PFSK-1 (cell line): ENCODE measurements at regions not wholly inside any gene's neighbourhood (a gene's known extent, or its start where the extent isn't known, plus 50 kb on each side); places are given as distances from the start of the nearest gene placed in this dataset.

Experiments
- FOXP2 ChIP-seq: optimal IDR thresholded peaks from 2 replicates; pipeline ENCODE3; 2011; ENCODE audit warnings: borderline replicate concordance, control low read depth, inconsistent platforms; ENCODE audit not compliant: insufficient read depth; ENCODE audit errors: extremely low read length, extremely low read depth
- POLR2AphosphoS5 ChIP-seq: IDR thresholded peaks from 2 replicates; pipeline ENCODE4 v1.6.1; 2012; ENCODE audit warnings: low read depth, mild to moderate bottlenecking, control low read depth, low read length, moderate library complexity
- REST ChIP-seq, 2 experiments: IDR thresholded peaks; 2 replicates each; pipeline versions ENCODE4 v1.6.1 to v1.8.0; 2011 to 2012; ENCODE audit warnings: low read depth in 2 of 2, low read length in 2 of 2, control low read depth in 1 of 2, inconsistent platforms in 1 of 2, mild to moderate bottlenecking in 1 of 2, moderate library complexity in 1 of 2; ENCODE audit not compliant: insufficient read depth in 1 of 2
- SIN3A ChIP-seq: IDR thresholded peaks from 2 replicates; pipeline ENCODE4 v1.6.1; 2012; ENCODE audit warnings: mild to moderate bottlenecking, low read length, moderate library complexity, borderline replicate concordance; ENCODE audit not compliant: insufficient read depth
- TAF1 ChIP-seq: IDR thresholded peaks from 2 replicates; pipeline ENCODE4 v1.6.1; 2012; ENCODE audit warnings: low read length, control low read depth, borderline replicate concordance; ENCODE audit not compliant: insufficient read depth

GRCh38 chr21:20187028-20187427, 811.2 kb upstream of the NCAM2 start:
- TF ChIP-seq FOXP2, result no peak
- TF ChIP-seq TAF1, result no peak
- TF ChIP-seq REST (IDR thresholded peaks at IDR 0.05; ENCODE audit: insufficient read depth in 1 of 2, low read depth in 2 of 2, low read length in 2 of 2), result no peak
- no peak for TF ChIP-seq SIN3A
- no peak for TF ChIP-seq POLR2AphosphoS5

GRCh38 chr21:20207335-20207734, 790.9 kb upstream of the NCAM2 start:
- TF ChIP-seq POLR2AphosphoS5 (no peak), SIN3A (no peak), TAF1 (no peak), REST (IDR thresholded peaks at IDR 0.05; ENCODE audit: insufficient read depth in 1 of 2, low read depth in 2 of 2, low read length in 2 of 2) (no peak), FOXP2 (no peak)

- TF ChIP-seq TAF1 (no peak), REST (IDR thresholded peaks at IDR 0.05; ENCODE audit: insufficient read depth in 1 of 2, low read depth in 2 of 2, low read length in 2 of 2) (no peak), POLR2AphosphoS5 (no peak), FOXP2 (no peak), SIN3A (no peak)
These were observed 782.2 kb upstream of the NCAM2 start for GRCh38 chr21:20215959-20216358.

- no peak for TF ChIP-seq POLR2AphosphoS5
- TF ChIP-seq FOXP2, result no peak
- no peak for TF ChIP-seq TAF1
- no peak for TF ChIP-seq SIN3A
- TF ChIP-seq REST (IDR thresholded peaks at IDR 0.05; ENCODE audit: insufficient read depth in 1 of 2, low read depth in 2 of 2, low read length in 2 of 2), result no peak
These were observed 777.6 kb upstream of the NCAM2 start for GRCh38 chr21:20220586-20220985.

- no peak for TF ChIP-seq TAF1
- TF ChIP-seq POLR2AphosphoS5, result no peak
These were observed 748.8 kb upstream of the NCAM2 start for GRCh38 chr21:20249401-20249800.

- TF ChIP-seq SIN3A (no peak), REST (IDR thresholded peaks at IDR 0.05; ENCODE audit: insufficient read depth in 1 of 2, low read depth in 2 of 2, low read length in 2 of 2) (no peak), POLR2AphosphoS5 (no peak), TAF1 (no peak), FOXP2 (no peak)
These were observed 747.9 kb upstream of the NCAM2 start for GRCh38 chr21:20250337-20250736.
